Panc1 (cell line): ENCODE measurements at regions not wholly inside any gene's neighbourhood (a gene's known extent, or its start where the extent isn't known, plus 50 kb on each side); places are given as distances from the start of the nearest gene placed in this dataset.

Experiments
- ATAC-seq: fragments of 200-7000 bp; cut with Tn5 transposase; 2 replicates; pipeline ENCODE4 v1.9.1; 2020; ENCODE audit warnings: mild to moderate bottlenecking, moderate library complexity
- BruUV-seq: library from RNA; stranded (reverse); fragments of 400-500 nt; replicated peaks from 2 replicates; lab custom pipeline; 2021; lab: Mats Ljungman, UMichigan
- CTCF ChIA-PET: fragments of 300-600 bp; sonication (Branson Sonifier 250); formaldehyde crosslinking; loops from one replicate; lab custom pipeline; 2022; ENCODE audit warnings: antibody characterized with exemption; lab: Charles Lee
- POLR2A ChIA-PET: fragments of 300-600 bp; sonication (Branson Sonifier 250); formaldehyde crosslinking; loops from one replicate; lab custom pipeline; 2022; ENCODE audit warnings: antibody characterized with exemption; lab: Charles Lee
- DNase-seq: peaks from one replicate; pipeline ENCODE4 v3.0.0-alpha.2; 2010; ENCODE audit warnings: low read depth, low spot score
- H3K27ac ChIP-seq: 2 replicates; pipeline ENCODE4 v1.5.1; 2011; ENCODE audit warnings: mild to moderate bottlenecking, low read length, inconsistent platforms
- H3K27me3 ChIP-seq: fragments of 200-500 bp; sonication (Bioruptor generic); 2 replicates; pipeline ENCODE4 v1.6.0; 2014; ENCODE audit warnings: low read length, inconsistent platforms; ENCODE audit not compliant: control insufficient read depth, insufficient read depth
- H3K36me3 ChIP-seq: fragments of 200-500 bp; sonication (Bioruptor generic); 2 replicates; pipeline ENCODE4 v1.5.1; 2014; ENCODE audit warnings: inconsistent platforms, mild to moderate bottlenecking, low read length, moderate library complexity; ENCODE audit not compliant: control insufficient read depth, insufficient read depth
- H3K4me1 ChIP-seq: 2 replicates; pipeline ENCODE4 v1.5.1; 2011; ENCODE audit warnings: inconsistent platforms, mild to moderate bottlenecking, low read length, moderate library complexity; ENCODE audit not compliant: control insufficient read depth, insufficient read depth
- H3K4me3 ChIP-seq, 2 experiments: 2 replicates each; pipeline ENCODE4 v1.5.1; 2011 to 2012; ENCODE audit warnings: low read depth in 2 of 2, low read length in 2 of 2, mild to moderate bottlenecking in 2 of 2, inconsistent platforms in 1 of 2, moderate library complexity in 1 of 2
- H3K9me3 ChIP-seq: fragments of 200-500 bp; sonication (Bioruptor generic); 2 replicates; pipeline ENCODE4 v1.5.1; 2014; ENCODE audit warnings: low read depth, mild to moderate bottlenecking, inconsistent platforms, low read length, moderate library complexity; ENCODE audit not compliant: control insufficient read depth, insufficient read depth
- CTCF ChIP-seq: fragments of 450-650 bp; IDR thresholded peaks from 2 replicates; pipeline ENCODE4 v1.5.1; 2017; ENCODE audit warnings: mild to moderate bottlenecking
- POLR2AphosphoS5 ChIP-seq: IDR thresholded peaks from 2 replicates; pipeline ENCODE4 v1.6.1; 2012; ENCODE audit warnings: mild to moderate bottlenecking, low read depth, low read length, moderate library complexity
- REST ChIP-seq, 2 experiments: IDR thresholded peaks; 2 replicates each; pipeline ENCODE4 v1.6.1; 2011 to 2012; ENCODE audit warnings: low read depth in 2 of 2, control low read depth in 1 of 2, low read length in 1 of 2, mild to moderate bottlenecking in 1 of 2, moderate library complexity in 1 of 2; ENCODE audit not compliant: insufficient read depth in 1 of 2
- SIN3A ChIP-seq: IDR thresholded peaks from 2 replicates; pipeline ENCODE4 v1.6.1; 2012; ENCODE audit warnings: low read depth, mild to moderate bottlenecking, low read length, moderate library complexity, borderline replicate concordance; ENCODE audit not compliant: insufficient read depth
- TCF7L2 ChIP-seq: IDR thresholded peaks from 2 replicates; pipeline ENCODE4 v1.6.1; 2011; ENCODE audit warnings: mild to moderate bottlenecking, low read depth, low read length, inconsistent platforms
- in situ Hi-C: cut with HindIII; loops from 2 replicates; pipeline ENCODE4 v1.10.0; 2016; ENCODE audit warnings: low sequenced_read_pairs, low pct_unique_long_range_greater_than_20kb
- intact Hi-C: fragments of 100-400 bp; cut with micrococcal nuclease; formaldehyde crosslinking; loops from one replicate; pipeline ENCODE4 v1.10.0; 2022; ENCODE audit not compliant: unreplicated experiment

GRCh38 chr21:23743821-23744220 lies 1863.5 kb downstream of the MRPL39 start:
- ATAC-seq (no peak), DNase-seq (no peak)
- Histone ChIP-seq H3K4me3 (no peak overlapping the region), H3K27ac (no peak overlapping the region), H3K4me1 (no peaks in the 10 kb centered on the region), H3K9me3 (no peaks in the 10 kb centered on the region), H3K27me3 (no peaks in the 10 kb centered on the region), H3K36me3 (no peaks in the 10 kb centered on the region)
- in situ Hi-C loops: no loop called here
- CTCF ChIA-PET: no interaction called here
- intact Hi-C loops: no loop called here
- POLR2A ChIA-PET: no interaction called here
- TF ChIP-seq REST (IDR thresholded peaks at IDR 0.05; ENCODE audit: insufficient read depth in 1 of 2, low read depth in 2 of 2, low read length in 1 of 2) (no peak), CTCF (no peak), SIN3A (no peak), TCF7L2 (no peak), POLR2AphosphoS5 (no peak)
- no TSS peak for BruUV-seq

GRCh38 chr21:23740463-23740862 lies 1866.8 kb downstream of the MRPL39 start:
- H3K4me1 ChIP-seq: no peaks in the 10 kb centered on the region
- no peak overlapping the region for H3K4me3 ChIP-seq
- H3K27ac ChIP-seq: no peak overlapping the region
- ATAC-seq: no peak
- H3K27me3 ChIP-seq: no peaks in the 10 kb centered on the region
- peak; percentile 9; the same call in 1 of the 2 replicates for TF ChIP-seq CTCF
- no peak for TF ChIP-seq SIN3A
- CTCF ChIA-PET: no interaction called here
- H3K9me3 ChIP-seq: no peaks in the 10 kb centered on the region
- no peak for DNase-seq
- in situ Hi-C loops (no loop called here), intact Hi-C loops (no loop called here)
- POLR2A ChIA-PET: no interaction called here
- H3K36me3 ChIP-seq: no peaks in the 10 kb centered on the region
- no TSS peak for BruUV-seq
